SK-MEL-5 (cell line): ENCODE measurements at regions not wholly inside any gene's neighbourhood (a gene's known extent, or its start where the extent isn't known, plus 50 kb on each side); places are given as distances from the start of the nearest gene placed in this dataset.

Experiments used
- DNase-seq: peaks from one replicate; pipeline ENCODE4 v3.0.0-alpha.2; 2016; ENCODE audit warnings: low read depth, low spot score
- in situ Hi-C: cut with HindIII; loops from 2 replicates; pipeline ENCODE4 v1.10.0; 2016; ENCODE audit warnings: low sequenced_read_pairs, high pct_unique_total_duplicates, low pct_unique_long_range_greater_than_20kb

- DNase-seq: no peak
- in situ Hi-C loops: no loop called here
These were observed 50.8 kb upstream of the KCNJ6 start for GRCh38 chr21:37967036-37967435.

GRCh38 chr21:37968744-37969143 is 52.5 kb upstream of the KCNJ6 start:
- in situ Hi-C loops: no loop called here
- no peak for DNase-seq

GRCh38 chr21:37970548-37970947 is 54.3 kb upstream of the KCNJ6 start:
- no peak for DNase-seq
- in situ Hi-C loops: no loop called here

GRCh38 chr21:37971390-37971950 is 55.2 kb upstream of the KCNJ6 start:
- no peak for DNase-seq

GRCh38 chr21:37974081-37974480 is 57.8 kb upstream of the KCNJ6 start:
- DNase-seq: no peak
- in situ Hi-C loops: no loop called here

More at GRCh38 chr21:37971390-37971950, 55.2 kb upstream of the KCNJ6 start:
- in situ Hi-C loops: no loop called here

GRCh38 chr21:37982496-37983318 is 66.5 kb upstream of the KCNJ6 start:
- in situ Hi-C loops: no loop called here

DNA sequence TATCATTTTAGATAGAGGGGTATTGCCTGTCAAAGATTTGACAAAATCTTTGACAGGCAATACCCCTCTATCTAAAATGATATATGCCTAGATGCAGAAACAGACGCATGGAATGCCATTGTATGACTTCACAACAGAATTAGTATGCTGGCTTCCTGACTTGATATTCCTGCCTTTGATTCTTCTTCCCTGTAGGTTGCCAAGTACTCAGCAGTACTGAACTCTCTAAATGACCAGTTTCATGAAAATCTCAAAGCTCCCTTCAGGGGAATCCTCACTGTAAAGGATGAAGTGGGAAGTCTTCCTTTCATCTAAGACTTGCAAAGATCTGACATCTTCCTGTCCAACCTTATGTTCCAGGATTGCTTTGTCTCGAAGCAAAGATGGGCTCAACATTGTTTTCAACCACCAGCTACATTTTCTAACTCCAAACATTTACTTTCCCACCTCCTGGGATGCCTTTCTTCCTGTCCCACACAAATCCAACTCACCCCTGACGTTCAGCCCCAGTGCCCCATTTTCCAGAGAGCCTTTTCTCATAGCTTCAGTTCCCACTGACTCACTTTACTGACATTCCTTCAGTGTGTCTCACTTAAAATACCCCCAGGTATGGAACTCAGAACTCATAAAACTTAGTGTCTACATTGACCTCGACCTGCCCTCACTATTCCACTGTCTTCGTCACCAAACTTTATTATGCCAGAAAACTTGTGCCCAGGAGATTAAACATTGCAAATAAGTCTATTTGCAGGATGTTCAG is 67.3 kb upstream of the KCNJ6 start:
- no peak for DNase-seq
- in situ Hi-C loops: no loop called here

More at GRCh38 chr21:37982496-37983318, 66.5 kb upstream of the KCNJ6 start:
- DNase-seq: no peak

DNA sequence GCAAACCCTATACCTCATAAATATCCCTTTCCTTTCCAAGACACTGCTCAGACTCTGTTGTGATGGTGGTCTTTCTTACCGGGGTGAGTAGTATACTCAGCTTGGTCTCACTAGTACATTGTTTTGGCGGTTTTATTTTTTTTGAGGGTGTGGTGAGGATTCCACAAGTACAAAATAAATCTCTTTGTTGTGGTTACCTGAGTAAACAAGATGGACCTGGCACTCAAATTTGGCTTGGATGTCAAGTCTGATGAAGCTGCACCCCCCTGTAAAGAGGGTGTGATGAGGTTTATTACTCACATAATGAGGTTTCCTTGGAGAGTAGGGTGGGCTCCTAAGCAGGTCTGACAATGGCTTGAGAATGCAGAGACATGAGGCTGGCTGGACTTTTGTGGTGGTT is 68.2 kb upstream of the KCNJ6 start:
- no peak for DNase-seq

DNA sequence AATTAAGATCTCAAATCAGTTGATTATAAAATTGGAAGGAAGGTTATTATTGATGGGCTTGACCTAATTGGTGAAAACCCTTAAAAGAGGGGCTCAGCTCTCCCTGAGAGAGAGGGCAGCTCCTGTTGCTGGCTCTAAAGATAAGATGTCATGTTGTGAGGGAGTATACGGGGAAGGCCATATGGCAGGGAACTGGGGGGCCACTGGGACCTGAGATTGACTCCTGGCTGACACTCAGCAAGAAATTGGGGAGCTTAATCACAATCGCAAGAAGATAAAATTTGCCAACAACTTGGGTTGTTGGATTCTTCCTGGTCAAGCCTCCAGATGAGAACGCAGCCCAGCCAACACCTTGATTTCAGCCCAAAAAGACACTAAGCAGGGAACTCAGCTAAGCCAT is 69.7 kb upstream of the KCNJ6 start:
- no peak for DNase-seq
- in situ Hi-C loops: no loop called here

More for the DNA sequence above, 68.2 kb upstream of the KCNJ6 start:
- in situ Hi-C loops: no loop called here

GRCh38 chr21:37986751-37987399 is 70.6 kb upstream of the KCNJ6 start:
- in situ Hi-C loops: no loop called here
- DNase-seq: no peak

DNA sequence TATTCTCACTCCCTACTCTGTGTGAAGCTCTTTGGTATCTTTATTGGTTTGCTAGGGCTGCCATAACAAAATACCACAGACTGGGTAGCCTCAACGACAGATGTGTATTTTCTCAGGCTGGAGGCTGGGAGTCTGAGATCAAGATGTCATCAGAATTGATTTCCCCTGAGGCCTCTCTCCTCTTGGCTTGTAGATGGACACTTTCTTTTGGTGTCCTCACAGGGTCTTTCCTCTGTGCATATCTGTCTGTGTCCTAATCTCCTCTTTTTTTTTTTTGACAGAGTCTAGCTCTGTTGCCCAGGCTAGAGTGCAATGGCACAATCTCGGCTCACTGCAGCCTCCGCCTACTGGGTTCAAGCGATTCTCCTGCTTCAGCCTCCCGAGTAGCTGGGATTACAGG is 71.4 kb upstream of the KCNJ6 start:
- in situ Hi-C loops: no loop called here
- no peak for DNase-seq

- in situ Hi-C loops: no loop called here
- DNase-seq: no peak
These were observed 76.8 kb upstream of the KCNJ6 start for GRCh38 chr21:37993071-37993470.

DNA sequence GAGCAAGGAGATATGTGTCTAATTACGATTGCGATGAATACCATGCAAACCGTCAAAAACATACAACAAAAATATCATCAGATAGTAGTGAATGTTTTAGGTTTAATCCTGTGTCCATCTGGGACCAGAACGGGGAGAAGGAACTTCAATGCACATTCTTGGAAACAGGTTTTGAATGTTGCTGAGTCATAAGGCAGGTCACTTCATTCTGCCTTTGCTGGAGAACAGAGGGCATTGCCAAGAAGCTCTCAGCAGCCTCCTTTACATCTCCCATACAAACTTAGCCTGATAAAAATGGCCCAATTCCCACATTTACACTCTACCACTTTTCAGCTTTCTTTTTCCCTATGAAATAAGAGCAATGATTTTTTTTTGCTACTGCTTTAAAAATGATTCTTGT is 78.0 kb upstream of the KCNJ6 start:
- DNase-seq: no peak
- in situ Hi-C loops: no loop called here

DNA sequence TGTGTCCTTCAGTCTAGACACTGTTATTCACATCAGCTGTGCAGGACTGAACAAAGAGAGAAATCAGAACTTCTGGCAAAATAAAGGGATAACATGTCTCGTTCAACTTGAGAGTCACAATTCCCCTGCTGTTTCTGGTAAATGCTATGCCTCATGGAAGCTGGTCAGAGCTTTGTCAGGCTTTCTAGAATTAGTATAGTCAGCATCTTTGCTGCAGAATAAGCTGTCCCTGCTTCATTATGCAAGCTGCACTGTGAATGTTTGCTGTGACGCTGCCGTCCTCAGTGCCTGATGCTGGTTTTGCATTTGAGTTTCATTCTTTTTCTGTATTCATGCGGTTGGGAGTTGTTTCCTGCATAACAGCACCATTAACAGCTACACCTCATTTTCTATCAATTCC is 96.4 kb upstream of the KCNJ6 start:
- in situ Hi-C loops: no loop called here
- no peak for DNase-seq

GRCh38 chr21:38013741-38014140 is 97.5 kb upstream of the KCNJ6 start:
- in situ Hi-C loops: no loop called here
- no peak for DNase-seq

GRCh38 chr21:38014298-38014697 is 98.0 kb upstream of the KCNJ6 start:
- DNase-seq: no peak
- in situ Hi-C loops: no loop called here

- DNase-seq: no peak
- in situ Hi-C loops: no loop called here
These were observed 111.7 kb upstream of the KCNJ6 start for GRCh38 chr21:38027901-38028498.
